ENCODE measurements at regions not wholly inside any gene's neighbourhood (a gene's known extent, or its start where the extent isn't known, plus 50 kb on each side); places are given as distances from the start of the nearest gene placed in this dataset.
"Not testable (repeated sequence)": the region's sequence is repeated elsewhere in the genome, so short reads cannot be mapped to it uniquely, and the experiment has no call there.

GRCh38 chr21:22377795-22378194 is 1379.6 kb downstream of the NCAM2 start:
- POLR2A ChIA-PET; H3K4me2 ChIP-seq; FAIRE-seq; H3K27ac ChIP-seq; ATAC-seq; DNase-seq (ENCODE audit: low read depth in 1 of 2, low spot score in 1 of 2); H3K4me1 ChIP-seq; CTCF ChIA-PET; H3K4me3 ChIP-seq; H3K9me3 ChIP-seq: not testable (repeated sequence)
- 22% methylated on average over 3 of the region's 3 CpGs for WGBS (ENCODE audit: missing lambda C conversion rate)

GRCh38 chr21:22393324-22393723 is 1395.1 kb downstream of the NCAM2 start:
- Histone ChIP-seq H3K27ac (no peak overlapping the region), H3K9me3 (no peaks in the 10 kb centered on the region), H3K4me2 (no peak overlapping the region), H3K4me1 (no peaks in the 10 kb centered on the region), H3K4me3 (no peak overlapping the region)
- ChIA-PET POLR2A (no interaction called here), CTCF (no interaction called here)
- TF ChIP-seq HOXB5 (CRISPR knock-in tag; IDR thresholded peaks at IDR 0.05) (no peak), NFE2L2 (conservative IDR thresholded peaks at IDR 0.05; ENCODE audit: low read length) (no peak), ZSCAN20 (CRISPR knock-in tag; IDR thresholded peaks at IDR 0.05) (no peak), PBX3 (IDR thresholded peaks at IDR 0.05) (no peak), REST (IDR thresholded peaks at IDR 0.05) (no peak), RARB (CRISPR knock-in tag; IDR thresholded peaks at IDR 0.05) (no peak), BHLHE40 (IDR thresholded peaks at IDR 0.05; ENCODE audit: low read depth, low read length) (no peak), NPAS2 (CRISPR knock-in tag; IDR thresholded peaks at IDR 0.05; ENCODE audit: borderline replicate concordance) (no peak), MAX (IDR thresholded peaks at IDR 0.05) (no peak), KDM5A (IDR thresholded peaks at IDR 0.05) (no peak), ZC3H11A (IDR thresholded peaks at IDR 0.05) (no peak), RCOR1 (IDR thresholded peaks at IDR 0.05; ENCODE audit: low read depth, low read length) (no peak), HES2 (IDR thresholded peaks at IDR 0.05) (no peak), USF2 (IDR thresholded peaks at IDR 0.05) (no peak), SREBF2 (IDR thresholded peaks at IDR 0.05) (no peak), PHF8 (IDR thresholded peaks at IDR 0.05; ENCODE audit: borderline replicate concordance, low read depth) (no peak), FOSL2 (IDR thresholded peaks at IDR 0.05) (no peak), FOSL2 (CRISPR knock-in tag; IDR thresholded peaks at IDR 0.05) (no peak), POLR2A (IDR thresholded peaks at IDR 0.05; ENCODE audit: low read length) (no peak)
- ATAC-seq (no peak), FAIRE-seq (no peak), DNase-seq (ENCODE audit: low read depth in 1 of 2, low spot score in 1 of 2) (no peak)

- ChIA-PET CTCF (no interaction called here), POLR2A (no interaction called here)
- H3K4me3 ChIP-seq: no peak overlapping the region
- no peak overlapping the region for H3K4me2 ChIP-seq
- DNase-seq (ENCODE audit: low read depth in 1 of 2, low spot score in 1 of 2) (no peak), ATAC-seq (no peak), FAIRE-seq (no peak)
- no peaks in the 10 kb centered on the region for H3K4me1 ChIP-seq
- 0% methylated on average over 6 of the region's 6 CpGs for WGBS (ENCODE audit: missing lambda C conversion rate)
- no peaks in the 10 kb centered on the region for H3K9me3 ChIP-seq
- H3K27ac ChIP-seq: no peak overlapping the region
- TF ChIP-seq USF2 (IDR thresholded peaks at IDR 0.05) (no peak), HOXA7 (CRISPR knock-in tag; IDR thresholded peaks at IDR 0.05) (no peak), HDAC2 (IDR thresholded peaks at IDR 0.05) (no peak), NR3C1 (IDR thresholded peaks at IDR 0.05) (no peak), REST (IDR thresholded peaks at IDR 0.05) (no peak), RNF2 (IDR thresholded peaks at IDR 0.05; ENCODE audit: borderline replicate concordance, low read depth) (no peak), ESRRA (IDR thresholded peaks at IDR 0.05; ENCODE audit: borderline replicate concordance, low read length) (no peak), CEBPB (IDR thresholded peaks at IDR 0.05) (no peak), TFCP2L1 (CRISPR knock-in tag; IDR thresholded peaks at IDR 0.05) (no peak), HES2 (IDR thresholded peaks at IDR 0.05) (no peak), KDM5A (IDR thresholded peaks at IDR 0.05) (no peak)
Observed at GRCh38 chr21:22395965-22396364, 1397.8 kb downstream of the NCAM2 start.
